ENCODE measurements at regions not wholly inside any gene's neighbourhood (a gene's known extent, or its start where the extent isn't known, plus 50 kb on each side); places are given as distances from the start of the nearest gene placed in this dataset.

DNA sequence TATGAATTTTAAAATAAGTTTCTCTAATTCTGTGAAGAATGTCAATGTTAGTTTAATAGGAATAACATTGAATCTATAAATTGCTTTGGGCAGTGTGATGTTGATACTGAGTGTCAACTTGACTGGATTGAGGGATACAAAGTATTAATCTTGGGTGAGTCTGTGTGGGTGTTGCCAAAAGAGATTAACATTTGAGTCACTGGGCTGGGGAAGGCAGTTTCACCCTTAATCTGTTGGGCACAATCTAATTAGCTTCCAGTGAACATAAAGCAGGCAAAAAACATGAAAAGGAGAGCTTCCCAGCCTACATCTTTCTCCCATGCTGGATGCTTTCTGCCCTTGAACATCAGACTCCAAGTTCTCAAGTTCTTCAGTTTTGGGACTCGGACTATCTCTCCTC is 832.0 kb upstream of the ARRDC3 start:
- TF ChIP-seq, protein P1, sequence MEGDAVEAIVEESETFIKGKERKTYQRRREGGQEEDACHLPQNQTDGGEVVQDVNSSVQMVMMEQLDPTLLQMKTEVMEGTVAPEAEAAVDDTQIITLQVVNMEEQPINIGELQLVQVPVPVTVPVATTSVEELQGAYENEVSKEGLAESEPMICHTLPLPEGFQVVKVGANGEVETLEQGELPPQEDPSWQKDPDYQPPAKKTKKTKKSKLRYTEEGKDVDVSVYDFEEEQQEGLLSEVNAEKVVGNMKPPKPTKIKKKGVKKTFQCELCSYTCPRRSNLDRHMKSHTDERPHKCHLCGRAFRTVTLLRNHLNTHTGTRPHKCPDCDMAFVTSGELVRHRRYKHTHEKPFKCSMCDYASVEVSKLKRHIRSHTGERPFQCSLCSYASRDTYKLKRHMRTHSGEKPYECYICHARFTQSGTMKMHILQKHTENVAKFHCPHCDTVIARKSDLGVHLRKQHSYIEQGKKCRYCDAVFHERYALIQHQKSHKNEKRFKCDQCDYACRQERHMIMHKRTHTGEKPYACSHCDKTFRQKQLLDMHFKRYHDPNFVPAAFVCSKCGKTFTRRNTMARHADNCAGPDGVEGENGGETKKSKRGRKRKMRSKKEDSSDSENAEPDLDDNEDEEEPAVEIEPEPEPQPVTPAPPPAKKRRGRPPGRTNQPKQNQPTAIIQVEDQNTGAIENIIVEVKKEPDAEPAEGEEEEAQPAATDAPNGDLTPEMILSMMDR (conservative IDR thresholded peaks at IDR 0.05; ENCODE audit: low read depth in 2 of 2) = no peak
- TF ChIP-seq, protein P2, sequence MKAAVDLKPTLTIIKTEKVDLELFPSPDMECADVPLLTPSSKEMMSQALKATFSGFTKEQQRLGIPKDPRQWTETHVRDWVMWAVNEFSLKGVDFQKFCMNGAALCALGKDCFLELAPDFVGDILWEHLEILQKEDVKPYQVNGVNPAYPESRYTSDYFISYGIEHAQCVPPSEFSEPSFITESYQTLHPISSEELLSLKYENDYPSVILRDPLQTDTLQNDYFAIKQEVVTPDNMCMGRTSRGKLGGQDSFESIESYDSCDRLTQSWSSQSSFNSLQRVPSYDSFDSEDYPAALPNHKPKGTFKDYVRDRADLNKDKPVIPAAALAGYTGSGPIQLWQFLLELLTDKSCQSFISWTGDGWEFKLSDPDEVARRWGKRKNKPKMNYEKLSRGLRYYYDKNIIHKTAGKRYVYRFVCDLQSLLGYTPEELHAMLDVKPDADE (IDR thresholded peaks at IDR 0.05) = no peak
- TF ChIP-seq EZH2phosphoT487 (IDR thresholded peaks at IDR 0.05; ENCODE audit: unreplicated experiment) (no peak), CREB1 (CRISPR knock-in tag; IDR thresholded peaks at IDR 0.05; ENCODE audit: low read depth) (no peak), EZH2 (IDR thresholded peaks at IDR 0.05; ENCODE audit: low read depth, unreplicated experiment) (no peak), POLR2AphosphoS5 (IDR thresholded peaks at IDR 0.05; ENCODE audit: low read depth) (no peak), ZNF114 (CRISPR knock-in tag; IDR thresholded peaks at IDR 0.05) (no peak), STAT1 (IDR thresholded peaks at IDR 0.05; ENCODE audit: unreplicated experiment) (no peak), JUNB (IDR thresholded peaks at IDR 0.05; ENCODE audit: unreplicated experiment) (no peak), ZNF331 (CRISPR knock-in tag; IDR thresholded peaks at IDR 0.05; ENCODE audit: low read depth) (no peak)
- TF ChIP-seq, protein P3, sequence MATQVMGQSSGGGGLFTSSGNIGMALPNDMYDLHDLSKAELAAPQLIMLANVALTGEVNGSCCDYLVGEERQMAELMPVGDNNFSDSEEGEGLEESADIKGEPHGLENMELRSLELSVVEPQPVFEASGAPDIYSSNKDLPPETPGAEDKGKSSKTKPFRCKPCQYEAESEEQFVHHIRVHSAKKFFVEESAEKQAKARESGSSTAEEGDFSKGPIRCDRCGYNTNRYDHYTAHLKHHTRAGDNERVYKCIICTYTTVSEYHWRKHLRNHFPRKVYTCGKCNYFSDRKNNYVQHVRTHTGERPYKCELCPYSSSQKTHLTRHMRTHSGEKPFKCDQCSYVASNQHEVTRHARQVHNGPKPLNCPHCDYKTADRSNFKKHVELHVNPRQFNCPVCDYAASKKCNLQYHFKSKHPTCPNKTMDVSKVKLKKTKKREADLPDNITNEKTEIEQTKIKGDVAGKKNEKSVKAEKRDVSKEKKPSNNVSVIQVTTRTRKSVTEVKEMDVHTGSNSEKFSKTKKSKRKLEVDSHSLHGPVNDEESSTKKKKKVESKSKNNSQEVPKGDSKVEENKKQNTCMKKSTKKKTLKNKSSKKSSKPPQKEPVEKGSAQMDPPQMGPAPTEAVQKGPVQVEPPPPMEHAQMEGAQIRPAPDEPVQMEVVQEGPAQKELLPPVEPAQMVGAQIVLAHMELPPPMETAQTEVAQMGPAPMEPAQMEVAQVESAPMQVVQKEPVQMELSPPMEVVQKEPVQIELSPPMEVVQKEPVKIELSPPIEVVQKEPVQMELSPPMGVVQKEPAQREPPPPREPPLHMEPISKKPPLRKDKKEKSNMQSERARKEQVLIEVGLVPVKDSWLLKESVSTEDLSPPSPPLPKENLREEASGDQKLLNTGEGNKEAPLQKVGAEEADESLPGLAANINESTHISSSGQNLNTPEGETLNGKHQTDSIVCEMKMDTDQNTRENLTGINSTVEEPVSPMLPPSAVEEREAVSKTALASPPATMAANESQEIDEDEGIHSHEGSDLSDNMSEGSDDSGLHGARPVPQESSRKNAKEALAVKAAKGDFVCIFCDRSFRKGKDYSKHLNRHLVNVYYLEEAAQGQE (IDR thresholded peaks at IDR 0.05; ENCODE audit: unreplicated experiment) = no peak
- TF ChIP-seq, protein P4, sequence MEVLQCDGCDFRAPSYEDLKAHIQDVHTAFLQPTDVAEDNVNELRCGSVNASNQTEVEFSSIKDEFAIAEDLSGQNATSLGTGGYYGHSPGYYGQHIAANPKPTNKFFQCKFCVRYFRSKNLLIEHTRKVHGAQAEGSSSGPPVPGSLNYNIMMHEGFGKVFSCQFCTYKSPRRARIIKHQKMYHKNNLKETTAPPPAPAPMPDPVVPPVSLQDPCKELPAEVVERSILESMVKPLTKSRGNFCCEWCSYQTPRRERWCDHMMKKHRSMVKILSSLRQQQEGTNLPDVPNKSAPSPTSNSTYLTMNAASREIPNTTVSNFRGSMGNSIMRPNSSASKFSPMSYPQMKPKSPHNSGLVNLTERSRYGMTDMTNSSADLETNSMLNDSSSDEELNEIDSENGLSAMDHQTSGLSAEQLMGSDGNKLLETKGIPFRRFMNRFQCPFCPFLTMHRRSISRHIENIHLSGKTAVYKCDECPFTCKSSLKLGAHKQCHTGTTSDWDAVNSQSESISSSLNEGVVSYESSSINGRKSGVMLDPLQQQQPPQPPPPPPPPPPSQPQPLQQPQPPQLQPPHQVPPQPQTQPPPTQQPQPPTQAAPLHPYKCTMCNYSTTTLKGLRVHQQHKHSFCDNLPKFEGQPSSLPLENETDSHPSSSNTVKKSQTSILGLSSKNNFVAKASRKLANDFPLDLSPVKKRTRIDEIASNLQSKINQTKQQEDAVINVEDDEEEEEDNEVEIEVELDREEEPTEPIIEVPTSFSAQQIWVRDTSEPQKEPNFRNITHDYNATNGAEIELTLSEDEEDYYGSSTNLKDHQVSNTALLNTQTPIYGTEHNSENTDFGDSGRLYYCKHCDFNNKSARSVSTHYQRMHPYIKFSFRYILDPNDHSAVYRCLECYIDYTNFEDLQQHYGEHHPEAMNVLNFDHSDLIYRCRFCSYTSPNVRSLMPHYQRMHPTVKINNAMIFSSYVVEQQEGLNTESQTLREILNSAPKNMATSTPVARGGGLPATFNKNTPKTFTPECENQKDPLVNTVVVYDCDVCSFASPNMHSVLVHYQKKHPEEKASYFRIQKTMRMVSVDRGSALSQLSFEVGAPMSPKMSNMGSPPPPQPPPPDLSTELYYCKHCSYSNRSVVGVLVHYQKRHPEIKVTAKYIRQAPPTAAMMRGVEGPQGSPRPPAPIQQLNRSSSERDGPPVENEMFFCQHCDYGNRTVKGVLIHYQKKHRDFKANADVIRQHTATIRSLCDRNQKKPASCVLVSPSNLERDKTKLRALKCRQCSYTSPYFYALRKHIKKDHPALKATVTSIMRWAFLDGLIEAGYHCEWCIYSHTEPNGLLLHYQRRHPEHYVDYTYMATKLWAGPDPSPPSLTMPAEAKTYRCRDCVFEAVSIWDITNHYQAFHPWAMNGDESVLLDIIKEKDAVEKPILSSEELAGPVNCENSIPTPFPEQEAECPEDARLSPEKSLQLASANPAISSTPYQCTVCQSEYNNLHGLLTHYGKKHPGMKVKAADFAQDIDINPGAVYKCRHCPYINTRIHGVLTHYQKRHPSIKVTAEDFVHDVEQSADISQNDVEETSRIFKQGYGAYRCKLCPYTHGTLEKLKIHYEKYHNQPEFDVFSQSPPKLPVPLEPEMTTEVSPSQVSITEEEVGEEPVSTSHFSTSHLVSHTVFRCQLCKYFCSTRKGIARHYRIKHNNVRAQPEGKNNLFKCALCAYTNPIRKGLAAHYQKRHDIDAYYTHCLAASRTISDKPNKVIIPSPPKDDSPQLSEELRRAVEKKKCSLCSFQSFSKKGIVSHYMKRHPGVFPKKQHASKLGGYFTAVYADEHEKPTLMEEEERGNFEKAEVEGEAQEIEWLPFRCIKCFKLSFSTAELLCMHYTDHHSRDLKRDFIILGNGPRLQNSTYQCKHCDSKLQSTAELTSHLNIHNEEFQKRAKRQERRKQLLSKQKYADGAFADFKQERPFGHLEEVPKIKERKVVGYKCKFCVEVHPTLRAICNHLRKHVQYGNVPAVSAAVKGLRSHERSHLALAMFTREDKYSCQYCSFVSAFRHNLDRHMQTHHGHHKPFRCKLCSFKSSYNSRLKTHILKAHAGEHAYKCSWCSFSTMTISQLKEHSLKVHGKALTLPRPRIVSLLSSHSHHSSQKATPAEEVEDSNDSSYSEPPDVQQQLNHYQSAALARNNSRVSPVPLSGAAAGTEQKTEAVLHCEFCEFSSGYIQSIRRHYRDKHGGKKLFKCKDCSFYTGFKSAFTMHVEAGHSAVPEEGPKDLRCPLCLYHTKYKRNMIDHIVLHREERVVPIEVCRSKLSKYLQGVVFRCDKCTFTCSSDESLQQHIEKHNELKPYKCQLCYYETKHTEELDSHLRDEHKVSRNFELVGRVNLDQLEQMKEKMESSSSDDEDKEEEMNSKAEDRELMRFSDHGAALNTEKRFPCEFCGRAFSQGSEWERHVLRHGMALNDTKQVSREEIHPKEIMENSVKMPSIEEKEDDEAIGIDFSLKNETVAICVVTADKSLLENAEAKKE (CRISPR knock-in tag; IDR thresholded peaks at IDR 0.05) = no peak

Data from GM23338 (cell line).